Ovary (tissue), 3 donors: ENCODE measurements at regions not wholly inside any gene's neighbourhood (a gene's known extent, or its start where the extent isn't known, plus 50 kb on each side); places are given as distances from the start of the nearest gene placed in this dataset.

Source experiments
- CTCF ChIP-seq, 3 donors: fragments of 450-650 bp in 2 of 3; fragments of 200-600 bp in 1 of 3; IDR thresholded peaks; one replicate each; pipeline versions ENCODE4 v1.5.1 to v1.8.0; 2016 to 2022; ENCODE audit warnings: antibody characterized with exemption in 3 of 3, mild to moderate bottlenecking in 1 of 3
- EP300 ChIP-seq: sonication (generic); formaldehyde crosslinking; IDR thresholded peaks from one replicate; pipeline ENCODE4 v1.6.1; 2017; ENCODE audit warnings: antibody characterized with exemption
- POLR2A ChIP-seq: fragments of 450-650 bp; IDR thresholded peaks from one replicate; pipeline ENCODE4 v1.6.1; 2017; ENCODE audit warnings: antibody characterized with exemption, mild to moderate bottlenecking, moderate library complexity
- donor health status: DM: no; HTN: no; CAD: no.

GRCh38 chr12:78305808-78306207 lies 475.1 kb downstream of the NAV3 start:
- no peak for TF ChIP-seq POLR2A
- TF ChIP-seq CTCF (IDR thresholded peaks at IDR 0.05): no peak
- TF ChIP-seq EP300: no peak
